Esophagus squamous epithelium (tissue), 4 donors: ENCODE measurements at regions not wholly inside any gene's neighbourhood (a gene's known extent, or its start where the extent isn't known, plus 50 kb on each side); places are given as distances from the start of the nearest gene placed in this dataset.

ENCODE experiments used
- CTCF ChIP-seq, 6 experiments: fragments of 450-650 bp in 4 of 6; fragments of 200-600 bp in 2 of 6; sonication (generic) in 2 of 6; IDR thresholded peaks; one replicate each; pipeline ENCODE4 v1.5.1; 2016 to 2019; ENCODE audit warnings: antibody characterized with exemption in 6 of 6, mild to moderate bottlenecking in 4 of 6, moderate library complexity in 4 of 6
- POLR2A ChIP-seq, 4 donors: fragments of 450-650 bp; IDR thresholded peaks; one replicate each; pipeline ENCODE4 v1.6.1; 2017; ENCODE audit warnings: antibody characterized with exemption in 4 of 4, mild to moderate bottlenecking in 4 of 4, moderate library complexity in 3 of 4

GRCh38 chr4:24137671-24138601 is 248.1 kb upstream of the PPARGC1A start:
- TF ChIP-seq CTCF (IDR thresholded peaks at IDR 0.05) (no peak), POLR2A (IDR thresholded peaks at IDR 0.05) (no peak)
